ENCODE measurements at regions not wholly inside any gene's neighbourhood (a gene's known extent, or its start where the extent isn't known, plus 50 kb on each side); places are given as distances from the start of the nearest gene placed in this dataset.

- no peaks in the 10 kb centered on the region for H3K79me2 ChIP-seq (ENCODE audit: insufficient read depth, low read length)
These were observed 323.0 kb upstream of the SEMA6D start for GRCh38 chr15:47394286-47394809.

More at GRCh38 chr15:47394286-47394809, 323.0 kb upstream of the SEMA6D start:
- H3K79me1 ChIP-seq (ENCODE audit: insufficient read depth, low read depth, low read length, poor library complexity, severe bottlenecking) = no peaks in the 10 kb centered on the region
- H2BK5ac ChIP-seq (ENCODE audit: insufficient read length, low read length) = no peak overlapping the region
- no peak for DNase-seq
- Mint-ChIP-seq H3K27me3 (ENCODE audit: low read depth) (no peaks in the 10 kb centered on the region; the same call in 1 of the 2 replicates), H3K36me3 (ENCODE audit: insufficient read depth in 1 of 3, low read depth in 3 of 3) (no peaks in the 10 kb centered on the region), H3K4me3 (no peak overlapping the region; a peak in 1 of 5 replicates), H3K4me1 (peaks cover 26 to 33% of the 10 kb centered on the region in 2 experiments), H3K27ac (peak overlapping the region in 1 of 3 experiments; percentile 60; a peak in 2 of 7 replicates), H3K9me3 (no peaks in the 10 kb centered on the region)
- H2BK20ac ChIP-seq (ENCODE audit: low read depth, low read length, poor library complexity, severe bottlenecking) = no peak overlapping the region
- no peak overlapping the region for H3T11ph ChIP-seq (ENCODE audit: low read length)
- no peak for TF ChIP-seq CTCF (conservative IDR thresholded peaks at IDR 0.05)
- no peak overlapping the region for H3K56ac ChIP-seq (ENCODE audit: insufficient read length, low read depth, low read length)
- H2BK120ac ChIP-seq (ENCODE audit: low read depth, low read length, poor library complexity, severe bottlenecking) = no peak overlapping the region
- no CpG with 5 or more reads among the region's 6 CpGs for WGBS (ENCODE audit: extremely low coverage, insufficient read length, low lambda C conversion rate)
- H4K20me1 ChIP-seq (ENCODE audit: control insufficient read depth, insufficient read depth, insufficient read length) = no peaks in the 10 kb centered on the region
- H2AK5ac ChIP-seq (ENCODE audit: insufficient read length, low read length) = no peak overlapping the region
- H2BK12ac ChIP-seq (ENCODE audit: insufficient read length, low read depth, low read length) = no peak overlapping the region
- H3K23me2 ChIP-seq (ENCODE audit: insufficient read length, low read depth, low read length, poor library complexity, severe bottlenecking) = no peaks in the 10 kb centered on the region
- no peak overlapping the region for H3K23ac ChIP-seq (ENCODE audit: insufficient read length, low read depth, low read length)
- no peak overlapping the region for H3K4ac ChIP-seq (ENCODE audit: low read depth, low read length)
- no peak overlapping the region for H3K14ac ChIP-seq (ENCODE audit: insufficient read depth, low read length)
- no peak overlapping the region for H2AFZ ChIP-seq (ENCODE audit: low read length)
- no peak overlapping the region for H2BK15ac ChIP-seq (ENCODE audit: low read depth, low read length)
- H3K9ac ChIP-seq (ENCODE audit: extremely low read depth, insufficient read length, low read length) = no peak overlapping the region
- H3K9me3 ChIP-seq (ENCODE audit: control insufficient read depth, low read depth, low read length) = no peaks in the 10 kb centered on the region
- H3K27me3 ChIP-seq (ENCODE audit: insufficient read depth, low read length) = no peaks in the 10 kb centered on the region
- peaks cover 3% of the 10 kb centered on the region; the same call in 1 of the 2 replicates for H3K4me1 ChIP-seq (ENCODE audit: insufficient read depth, low read length)
- H4K8ac ChIP-seq (replicated peaks; ENCODE audit: insufficient read length, low read depth, low read length) = no peak overlapping the region
- H3K4me2 ChIP-seq (ENCODE audit: insufficient read depth, insufficient read length, low read length) = no peak overlapping the region
- H3K27ac ChIP-seq (ENCODE audit: insufficient read length, low read depth, low read length) = no peak overlapping the region
- H4K91ac ChIP-seq (ENCODE audit: insufficient read length, low read depth, low read length) = no peak overlapping the region
- H4K5ac ChIP-seq (ENCODE audit: insufficient read length, low read depth, low read length) = no peak overlapping the region
- no peak overlapping the region for H3K18ac ChIP-seq (ENCODE audit: insufficient read length, low read depth, low read length)

Data from H9 (cell line).